Anterior cingulate cortex (tissue), 58 donors: ENCODE measurements at regions not wholly inside any gene's neighbourhood (a gene's known extent, or its start where the extent isn't known, plus 50 kb on each side); places are given as distances from the start of the nearest gene placed in this dataset.
"Not testable (repeated sequence)": the region's sequence is repeated elsewhere in the genome, so short reads cannot be mapped to it uniquely, and the experiment has no call there.

Experiments used
- DNase-seq, 58 donors: peaks; one replicate each; lab custom pipeline; 2025; lab: John Stamatoyannopoulos, UW

DNA sequence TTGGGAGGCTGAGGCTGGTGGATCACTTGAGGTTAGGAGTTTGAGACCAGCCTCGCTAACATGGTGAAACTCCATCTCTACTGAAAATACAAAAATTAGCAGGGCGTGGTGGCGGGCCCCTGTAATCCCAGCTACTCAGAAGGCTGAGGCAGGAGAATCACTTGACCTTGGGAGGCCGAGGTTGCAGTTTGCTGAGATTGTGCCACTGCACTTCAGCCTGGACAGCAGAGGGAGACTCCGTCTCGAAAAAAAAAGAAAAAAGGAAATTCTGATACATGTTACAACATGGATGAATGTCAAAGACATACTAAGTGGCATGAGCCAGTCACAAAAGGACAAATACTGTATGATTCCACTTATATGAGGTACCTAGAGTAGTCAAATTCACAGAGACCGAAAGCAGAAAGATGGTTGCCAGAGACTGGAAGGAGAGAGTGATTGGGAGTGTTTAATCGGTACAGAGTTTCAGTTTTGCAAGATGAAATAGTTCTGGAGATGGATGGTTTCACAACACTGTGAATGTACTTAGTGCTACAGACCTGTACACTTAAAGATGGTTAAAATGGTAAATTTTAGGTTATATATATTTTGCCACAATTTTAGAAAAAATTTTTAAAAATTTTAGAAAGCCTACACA lies 92.3 kb downstream of the BLID start:
- DNase-seq: no peak

DNA sequence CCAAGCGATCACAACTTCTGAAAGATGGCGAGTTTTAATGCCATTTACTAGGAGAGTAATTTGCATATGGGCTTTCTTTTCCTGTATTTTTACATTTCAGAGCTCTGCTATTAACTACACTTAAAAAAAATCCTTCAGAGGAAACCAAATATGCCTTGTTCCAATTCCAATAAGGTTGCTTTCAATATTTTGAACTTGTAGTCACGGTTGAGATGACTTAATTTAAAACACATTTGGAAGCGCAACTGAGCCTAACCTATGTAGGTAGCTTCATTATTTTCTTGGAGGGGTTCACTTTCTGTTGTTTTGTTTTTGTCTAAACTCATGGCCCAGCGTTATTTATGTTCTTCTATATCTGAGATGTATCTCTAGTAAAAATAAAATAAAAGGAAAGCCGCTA lies 93.4 kb downstream of the BLID start:
- DNase-seq: no peak

DNA sequence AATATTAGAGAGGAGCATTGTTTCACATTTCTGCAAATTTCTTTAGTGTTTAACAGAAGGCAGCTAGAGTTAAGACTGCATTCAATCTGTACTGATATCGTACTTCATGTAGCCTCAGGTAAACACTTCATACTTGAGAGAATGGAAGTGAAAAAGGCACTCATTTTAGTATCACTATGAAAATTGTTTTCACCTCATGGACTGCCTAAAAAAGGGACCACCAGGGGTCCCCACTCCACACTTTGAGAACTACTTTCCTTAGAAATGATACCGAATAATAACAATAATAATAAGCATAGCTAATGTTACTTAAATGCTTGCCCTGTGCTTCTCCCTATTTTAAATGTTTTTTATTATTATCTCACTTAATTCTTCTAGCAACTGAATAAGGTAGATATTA lies 95.1 kb downstream of the BLID start:
- DNase-seq: no peak

DNA sequence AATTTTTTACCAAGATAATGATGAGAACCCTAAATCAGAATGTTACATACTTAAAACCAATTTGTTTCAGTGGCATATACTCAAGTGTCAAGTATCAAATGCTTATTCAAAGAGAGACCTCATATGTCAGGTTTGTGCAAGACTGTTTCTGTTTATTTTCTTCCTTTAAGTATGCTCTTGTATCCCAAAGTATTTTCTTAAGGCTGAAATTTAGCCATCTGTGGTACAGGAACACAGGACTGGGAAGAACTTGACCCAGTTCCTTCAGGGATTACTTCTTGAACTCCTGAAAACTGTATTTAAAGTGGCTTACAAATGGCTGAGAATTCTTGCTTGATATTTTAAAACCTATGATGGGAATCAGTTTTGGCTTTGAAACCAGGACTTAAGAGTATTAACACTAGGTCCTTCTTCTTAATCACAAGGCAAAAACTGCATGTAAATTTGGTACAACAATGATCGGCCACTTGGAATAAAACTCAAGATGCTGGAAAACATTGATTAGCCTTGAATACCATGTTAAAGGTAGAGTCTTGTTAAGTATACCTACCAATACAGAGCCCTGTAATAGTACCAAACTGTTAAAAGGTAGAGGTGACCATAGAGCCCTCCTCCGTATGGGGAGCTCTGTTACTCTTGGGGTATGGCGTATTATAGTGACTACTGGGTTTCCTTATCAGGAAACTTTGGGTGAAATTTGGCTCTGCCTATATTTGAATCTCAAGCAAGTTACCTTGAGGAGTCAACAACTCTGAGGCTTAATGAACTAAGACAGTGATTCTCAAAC lies 95.9 kb downstream of the BLID start:
- DNase-seq: no peak

DNA sequence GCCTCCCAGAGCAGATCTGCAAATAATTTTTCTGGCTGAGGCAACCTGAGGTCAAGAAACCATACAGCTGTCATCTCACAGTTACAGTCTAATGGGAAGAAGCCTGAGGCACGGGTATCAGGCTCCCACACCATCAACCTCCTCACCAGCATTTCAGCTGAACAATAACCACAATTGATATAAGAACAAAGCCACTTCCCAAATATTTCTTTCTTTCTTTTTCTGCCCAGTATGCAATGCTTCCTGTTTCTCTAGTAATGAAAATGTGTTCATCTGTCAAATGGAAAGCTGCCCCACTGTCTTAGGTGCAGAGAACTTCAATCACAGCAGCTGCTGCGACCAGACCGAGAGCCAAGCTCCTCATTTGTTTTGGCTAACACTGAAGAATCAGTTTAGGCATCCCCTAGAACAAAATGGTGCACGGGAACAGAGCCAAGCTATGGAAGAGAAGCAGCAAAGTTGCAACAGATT lies 108.4 kb downstream of the BLID start:
- peak in 25 of 58 donors; percentile 4 to 69 (median 29) for DNase-seq

DNA sequence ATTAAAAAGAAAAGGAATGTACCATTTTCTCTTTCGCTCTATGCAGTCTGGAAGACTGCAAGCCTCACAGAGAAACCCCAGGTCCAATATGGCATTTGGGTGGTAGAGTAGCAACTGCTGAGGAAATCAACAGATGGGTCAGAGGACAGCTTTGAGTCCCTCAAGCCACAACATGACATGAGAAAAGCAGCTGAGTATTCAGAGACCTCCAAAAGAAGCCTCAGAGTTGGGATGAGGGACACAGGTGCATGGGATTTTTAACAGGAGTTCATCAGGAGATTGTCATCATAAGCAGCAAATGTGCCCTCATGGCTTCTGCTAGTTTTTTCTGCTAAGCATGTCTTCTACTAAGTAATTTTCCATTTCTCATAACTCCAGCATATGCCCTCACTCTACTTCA lies 111.6 kb downstream of the BLID start:
- no peak for DNase-seq

DNA sequence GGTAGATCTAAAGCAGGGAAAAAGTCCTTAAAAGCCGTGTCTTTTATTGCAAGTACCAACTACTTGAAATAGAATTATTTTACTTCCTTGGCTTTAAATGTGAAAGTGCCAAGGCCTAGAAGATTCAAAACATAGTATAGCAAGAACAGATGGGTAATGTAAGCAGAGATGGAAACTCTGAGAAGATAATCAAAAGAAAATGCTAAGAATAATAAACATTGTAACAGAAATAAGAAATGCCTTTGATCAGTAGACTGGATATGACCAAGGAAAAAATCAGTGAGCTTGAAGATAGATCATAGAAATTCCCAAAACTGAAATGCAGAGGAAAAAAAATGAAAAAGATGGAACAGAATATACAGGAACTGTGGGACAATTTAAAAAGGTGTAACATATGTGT lies 113.1 kb downstream of the BLID start:
- DNase-seq: no peak

DNA sequence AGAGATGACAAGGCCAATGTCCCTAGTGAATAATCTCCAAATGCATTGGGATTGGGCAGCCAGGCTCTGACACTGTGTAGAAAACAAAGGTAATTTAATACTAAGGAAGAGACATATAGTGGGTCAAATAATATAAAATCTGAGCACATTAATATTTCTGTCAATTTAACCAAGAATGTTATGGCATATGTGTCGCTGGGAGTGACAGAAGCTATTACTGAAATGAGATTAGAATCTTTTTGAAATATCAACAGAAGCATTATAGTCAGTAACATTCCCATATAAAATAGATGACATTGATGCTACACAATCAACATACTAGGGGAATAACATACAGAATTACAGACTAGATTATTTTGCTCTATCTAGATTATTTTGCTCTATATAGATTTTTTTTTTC lies 114.0 kb downstream of the BLID start:
- no peak for DNase-seq

DNA sequence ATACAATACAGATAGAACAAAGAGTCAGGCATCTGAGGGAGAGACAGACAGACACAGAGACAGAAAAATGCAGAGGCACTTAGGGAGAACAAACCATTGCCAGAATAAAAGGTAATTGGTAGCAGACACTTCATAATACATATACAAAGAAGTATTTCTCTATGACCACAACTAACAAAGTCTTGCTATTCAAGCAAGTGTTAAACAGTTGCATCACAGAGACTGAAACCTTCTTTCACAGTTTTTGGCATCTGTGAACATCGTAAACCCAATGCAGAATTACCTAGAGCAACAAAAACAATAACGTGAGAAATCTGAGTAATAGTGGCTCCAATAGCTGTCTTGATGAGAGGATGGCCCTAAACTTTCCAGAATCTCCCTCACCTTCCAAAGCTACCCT lies 116.4 kb downstream of the BLID start:
- no peak for DNase-seq

DNA sequence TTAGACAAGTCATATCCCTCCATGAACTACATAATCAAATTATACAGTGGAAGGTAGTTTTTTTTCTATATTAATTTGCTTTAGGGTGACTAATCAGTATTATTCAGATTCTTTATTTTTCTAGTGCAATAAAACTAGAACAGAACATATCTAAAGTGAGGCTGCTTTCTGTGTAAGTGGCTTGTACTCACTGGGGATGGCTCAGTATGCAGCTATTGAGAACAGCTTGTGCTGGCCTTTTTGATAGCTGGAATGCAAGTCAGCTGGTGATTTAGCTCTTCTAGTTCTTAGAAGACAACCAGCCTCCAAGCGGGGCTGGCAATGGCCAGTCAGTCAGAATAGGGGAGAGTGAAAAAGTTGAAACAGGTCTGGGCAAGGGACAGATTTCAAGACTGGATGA lies 119.4 kb downstream of the BLID start:
- no peak for DNase-seq

DNA sequence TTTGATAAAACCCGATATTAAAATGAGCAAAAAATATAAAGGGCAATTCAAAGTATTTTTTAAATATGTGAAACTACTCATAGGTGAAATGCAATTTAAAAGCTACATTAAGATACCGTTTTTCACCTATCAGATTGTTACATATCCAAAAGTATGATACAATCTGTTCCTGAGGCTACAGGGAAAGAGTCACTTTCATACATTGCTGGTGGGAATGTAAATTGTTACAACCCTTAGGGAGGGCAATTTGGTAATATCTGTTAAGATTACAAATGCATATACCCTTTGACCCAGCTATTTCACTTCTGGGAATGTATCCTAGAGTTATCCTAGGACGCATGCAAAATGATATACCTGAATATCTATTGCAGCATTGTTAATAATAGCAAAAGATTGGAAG lies 132.1 kb downstream of the BLID start:
- no peak for DNase-seq

DNA sequence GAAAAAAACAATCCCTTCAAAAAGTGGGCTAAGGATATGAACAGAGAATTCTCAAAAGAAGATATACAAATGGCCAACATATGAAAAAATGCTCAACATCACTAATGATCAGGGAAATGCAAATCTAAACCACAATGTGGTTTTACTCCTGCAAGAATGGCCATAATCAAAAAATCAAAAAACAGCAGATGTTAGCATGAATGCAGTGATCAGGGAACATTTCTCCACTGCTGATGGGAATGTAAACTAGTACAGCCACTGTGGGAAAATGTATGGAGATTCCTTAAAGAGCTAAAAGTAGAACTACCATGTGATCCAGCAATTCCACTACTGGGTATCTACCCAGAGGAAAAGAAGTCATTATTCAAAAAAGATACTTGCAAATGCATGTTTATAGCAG lies 138.1 kb downstream of the BLID start:
- not testable (repeated sequence) for DNase-seq

DNA sequence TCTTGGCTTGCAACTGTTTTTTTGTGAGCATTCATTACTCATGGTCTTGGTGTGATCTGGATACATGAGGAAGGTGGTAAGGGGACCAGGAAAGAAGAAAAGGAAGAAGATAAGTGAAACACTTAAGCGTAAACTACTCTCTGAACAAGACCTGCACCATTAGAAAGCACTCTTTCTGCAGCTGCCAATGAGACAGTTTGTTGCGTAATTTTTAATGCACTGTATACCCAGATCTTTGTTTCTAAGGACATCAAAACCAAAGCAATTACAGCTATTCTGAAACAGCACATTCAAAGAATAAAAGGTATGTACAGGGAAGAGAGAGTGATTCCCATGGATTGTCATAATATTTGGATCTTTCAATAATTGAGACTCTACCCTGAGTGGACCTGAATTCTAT lies 147.4 kb downstream of the BLID start:
- no peak for DNase-seq

DNA sequence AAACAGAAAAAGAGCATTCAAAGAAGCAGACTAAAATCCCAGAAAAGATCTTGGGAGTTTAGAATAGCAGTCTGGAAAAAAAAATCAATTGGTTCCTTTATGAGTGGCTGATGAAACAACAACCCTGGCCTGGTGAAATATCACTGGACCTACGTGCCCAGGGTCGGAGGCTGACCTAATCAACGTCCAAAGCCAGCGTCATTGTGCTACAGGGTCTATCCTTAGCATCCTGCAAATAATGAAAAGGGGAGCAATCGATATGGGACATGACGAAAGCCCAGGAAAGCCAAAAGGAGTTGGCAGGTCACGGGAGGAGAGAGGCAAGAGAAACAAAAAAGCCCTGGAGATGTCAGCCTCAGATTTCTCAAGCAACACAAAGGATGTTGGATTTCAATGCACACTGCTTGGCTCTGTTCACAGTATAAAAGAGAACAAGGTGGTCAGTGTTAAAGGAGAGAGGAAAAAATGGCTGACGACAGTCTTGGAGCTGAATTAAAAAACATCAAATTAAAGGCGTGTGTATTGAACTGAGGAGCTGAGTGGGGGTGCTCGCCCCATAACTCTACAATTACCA lies 148.8 kb downstream of the BLID start:
- DNase-seq: peak in 31 of 58 donors; percentile 6 to 76 (median 39)

DNA sequence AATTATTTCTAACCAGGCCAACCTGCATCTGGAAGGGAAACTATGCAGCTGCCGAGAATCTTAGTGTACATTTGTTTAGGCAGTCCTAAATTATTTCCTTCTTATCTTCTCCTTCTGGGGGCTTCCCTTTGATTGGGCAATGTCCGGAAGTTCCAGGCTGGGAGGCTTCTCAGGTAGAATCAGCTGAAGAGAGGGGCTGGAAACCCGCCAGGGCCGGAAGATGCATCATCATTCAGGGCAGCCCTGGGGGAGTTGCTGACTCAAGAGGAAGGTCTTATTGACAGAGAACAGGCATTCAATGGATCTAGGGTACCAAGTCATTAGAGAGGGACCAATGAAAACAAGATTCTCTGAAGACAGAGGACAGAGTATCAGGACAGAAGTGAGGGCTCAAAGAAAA lies 150.7 kb downstream of the BLID start:
- DNase-seq: no peak

DNA sequence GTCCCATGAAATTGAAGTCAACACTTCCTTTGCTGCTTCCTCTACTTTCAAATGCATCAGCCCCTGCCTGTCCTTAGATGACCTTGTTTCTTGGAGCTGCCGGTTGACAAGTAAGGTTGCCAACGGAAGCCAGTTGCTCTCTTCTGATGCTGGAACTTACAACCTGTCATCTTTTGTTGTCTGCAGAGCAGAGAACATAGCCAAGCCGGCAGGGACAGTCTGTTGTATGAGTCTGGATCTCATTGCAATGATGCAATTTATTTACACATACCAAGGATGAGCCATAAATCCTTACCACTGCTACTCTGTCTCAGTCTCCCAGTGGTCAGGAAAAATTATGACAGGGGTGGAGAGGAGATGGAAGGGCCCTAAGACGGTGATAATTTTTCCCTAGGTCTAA lies 151.4 kb downstream of the BLID start:
- DNase-seq: no peak

DNA sequence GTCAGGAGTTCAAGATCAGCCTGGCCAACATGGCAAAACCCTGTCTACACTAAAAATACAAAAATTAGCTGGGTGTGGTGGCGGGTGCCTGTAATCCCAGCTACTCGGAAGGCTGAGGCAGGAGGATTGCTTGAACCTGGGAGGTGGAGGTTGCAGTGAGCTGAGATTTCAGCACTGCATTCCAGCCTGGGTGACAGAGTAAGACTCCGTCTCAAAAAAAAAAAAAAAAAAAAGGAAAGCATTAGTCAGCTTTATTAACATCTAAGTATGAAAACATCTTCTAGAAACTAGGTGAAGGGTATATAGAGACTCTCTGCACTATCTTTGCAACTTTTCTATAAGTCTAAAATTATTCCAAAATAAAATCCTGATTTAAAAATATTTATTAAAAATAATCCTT lies 152.2 kb downstream of the BLID start:
- DNase-seq: not testable (repeated sequence)

DNA sequence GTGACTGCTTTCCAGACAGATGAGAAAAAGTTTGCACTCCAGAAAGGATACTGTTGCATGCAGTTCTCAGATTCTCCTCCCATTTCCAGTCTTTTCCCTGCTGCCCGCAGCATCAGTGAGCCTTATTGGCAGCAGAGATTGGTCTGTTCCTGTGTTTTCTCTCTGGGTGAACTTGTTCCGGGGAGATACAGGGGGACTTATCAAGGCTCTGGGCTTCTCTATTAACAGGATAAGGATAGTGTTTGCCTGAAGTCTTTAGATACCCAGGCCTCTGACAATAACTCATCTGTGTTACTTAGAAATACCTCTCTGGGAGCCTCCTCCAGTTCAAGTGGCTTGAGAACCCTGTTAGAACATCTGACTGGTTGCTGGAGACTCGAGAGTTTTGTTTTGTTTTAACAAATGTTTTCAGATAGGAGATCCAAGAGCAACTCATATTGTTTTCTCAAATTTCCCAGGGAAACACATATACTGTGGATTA lies 154.7 kb downstream of the BLID start:
- DNase-seq: peak in 1 of 58 donors; percentile 7

DNA sequence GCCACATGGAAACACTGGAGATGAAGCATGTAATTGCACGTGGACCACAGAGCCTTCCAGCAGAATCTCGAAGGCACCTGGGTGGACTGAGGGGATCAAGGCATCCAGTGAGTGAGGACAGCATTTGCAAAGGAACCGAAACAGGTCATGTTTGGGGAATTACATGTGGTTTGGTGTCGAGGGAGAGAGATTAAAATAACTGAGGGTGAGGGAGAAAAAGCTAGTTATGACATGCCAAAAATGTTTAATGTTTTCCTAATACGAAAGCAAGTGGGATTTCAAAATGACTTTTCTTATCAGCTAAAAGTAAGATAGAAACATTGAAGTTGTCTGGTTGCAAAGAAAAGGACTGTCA lies 157.1 kb downstream of the BLID start:
- DNase-seq: no peak

DNA sequence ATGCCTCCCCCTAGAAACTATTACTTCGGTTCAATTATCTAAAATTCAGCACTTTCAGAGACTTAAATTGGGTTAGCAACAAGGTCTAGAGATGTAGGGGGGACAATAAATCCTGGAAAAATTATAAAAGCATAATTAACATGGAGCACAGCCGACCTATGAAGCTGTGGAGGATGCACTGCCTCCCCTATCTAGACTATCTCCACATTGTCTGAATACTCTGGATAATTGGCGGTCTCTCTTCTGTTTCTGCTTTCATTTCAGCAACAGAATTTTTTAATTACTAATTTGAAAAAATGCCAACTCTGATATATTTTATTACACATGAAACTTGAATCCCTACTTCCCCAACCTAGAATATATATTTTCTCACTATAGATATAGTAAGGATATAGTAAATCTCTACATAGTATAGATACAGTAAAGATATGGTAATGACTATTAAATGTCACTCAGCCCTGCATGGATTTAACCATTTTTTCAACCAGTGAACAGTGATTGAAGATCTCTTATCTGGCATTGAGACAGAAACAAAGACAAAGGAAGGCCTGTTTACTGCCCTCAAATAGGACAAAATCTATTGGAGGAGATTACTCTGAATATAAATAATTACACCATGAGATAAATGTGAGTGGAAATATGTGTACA lies 157.6 kb downstream of the BLID start:
- DNase-seq: no peak

DNA sequence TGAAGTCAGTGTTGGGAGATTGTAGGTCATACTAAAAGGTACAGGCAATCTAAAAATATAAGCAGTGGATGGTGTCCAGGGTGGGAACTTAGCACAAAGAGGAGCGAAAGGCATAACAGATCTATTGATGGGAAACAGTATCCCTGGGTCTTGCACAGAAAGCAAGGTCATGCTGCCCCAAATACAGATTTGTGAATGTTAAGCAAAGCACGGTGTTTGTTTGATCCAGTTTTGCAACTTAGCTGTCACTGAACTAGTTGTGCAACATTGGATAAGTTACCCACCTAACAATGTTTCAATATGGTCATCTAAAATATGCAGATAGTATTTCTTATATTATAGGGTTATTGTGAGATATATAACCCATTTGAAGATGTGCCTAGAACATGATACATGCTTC lies 162.9 kb downstream of the BLID start:
- no peak for DNase-seq
